Neural cell (in vitro differentiated cells): ENCODE measurements at regions not wholly inside any gene's neighbourhood (a gene's known extent, or its start where the extent isn't known, plus 50 kb on each side); places are given as distances from the start of the nearest gene placed in this dataset.

Experiments
- H2AFZ ChIP-seq: fragments of 200-600, 300-800 bp; sonication (generic), shearing (Covaris generic); 2 replicates; pipeline ENCODE4 v1.6.0; 2014; ENCODE audit warnings: low read depth, mild to moderate bottlenecking, antibody characterized with exemption, low read length, moderate library complexity
- H3F3A ChIP-seq: fragments of 200-600 bp; shearing (Covaris generic); 2 replicates; pipeline ENCODE4 v1.6.1; 2016; ENCODE audit warnings: mild to moderate bottlenecking, moderate library complexity, mixed read lengths, antibody characterized with exemption, low read length; ENCODE audit not compliant: insufficient read depth, poor library complexity, severe bottlenecking
- H3K27ac ChIP-seq: fragments of 200-600, 300-800 bp; sonication (generic), shearing (Covaris generic); 2 replicates; pipeline ENCODE4 v1.5.1; 2014; ENCODE audit warnings: mild to moderate bottlenecking, low read length, moderate library complexity
- H3K27me3 ChIP-seq: fragments of 300-800, 200-600 bp; sonication (generic), shearing (Covaris generic); 2 replicates; pipeline ENCODE4 v1.6.0; 2014; ENCODE audit warnings: mild to moderate bottlenecking, low read depth, low read length, moderate library complexity; ENCODE audit not compliant: insufficient read depth
- H3K36me3 ChIP-seq: fragments of 300-800, 200-600 bp; sonication (generic), shearing (Covaris generic); 2 replicates; pipeline ENCODE4 v1.5.1; 2014; ENCODE audit warnings: mild to moderate bottlenecking, antibody characterized with exemption, low read length, moderate library complexity; ENCODE audit not compliant: insufficient read depth
- H3K4me2 ChIP-seq: fragments of 300-800, 200-600 bp; sonication (generic), shearing (Covaris generic); 2 replicates; pipeline ENCODE4 v1.6.0; 2014; ENCODE audit warnings: mild to moderate bottlenecking, low read length
- H3K4me3 ChIP-seq: fragments of 300-800, 200-600 bp; sonication (generic), shearing (Covaris generic); 2 replicates; pipeline ENCODE4 v1.5.1; 2014; ENCODE audit warnings: mild to moderate bottlenecking, low read length, moderate library complexity
- H3K79me2 ChIP-seq: fragments of 200-600 bp; shearing (Covaris generic); replicated peaks from 2 replicates; pipeline ENCODE4 v1.6.0; 2014; ENCODE audit warnings: mild to moderate bottlenecking, low read length, moderate library complexity; ENCODE audit not compliant: insufficient read depth
- H3K9ac ChIP-seq: fragments of 300-800, 200-600 bp; sonication (generic), shearing (Covaris generic); 2 replicates; pipeline ENCODE4 v1.6.1; 2016; ENCODE audit warnings: mild to moderate bottlenecking, low read length, mixed read lengths
- H3K9me2 ChIP-seq: fragments of 200-600 bp; shearing (Covaris generic); 2 replicates; pipeline ENCODE4 v1.6.1; 2016; ENCODE audit warnings: mild to moderate bottlenecking, low read length, mixed read lengths; ENCODE audit not compliant: insufficient read depth
- H3K9me3 ChIP-seq: fragments of 200-600, 300-800 bp; sonication (generic), shearing (Covaris generic); 2 replicates; pipeline ENCODE4 v1.6.1; 2016; ENCODE audit warnings: mild to moderate bottlenecking, mixed run types, low read length, moderate library complexity, mixed read lengths
- H4K20me1 ChIP-seq: fragments of 200-600 bp; shearing (Covaris generic); 2 replicates; pipeline ENCODE4 v1.6.1; 2016; ENCODE audit warnings: mild to moderate bottlenecking, mixed run types; ENCODE audit not compliant: insufficient read depth
- EP300 ChIP-seq: fragments of 450-650 bp; conservative IDR thresholded peaks from 2 replicates; pipeline ENCODE4 v1.6.1; 2014; ENCODE audit warnings: antibody characterized with exemption, mild to moderate bottlenecking, moderate library complexity; ENCODE audit not compliant: poor library complexity, severe bottlenecking
- EZH2 ChIP-seq: fragments of 200-600, 300-800 bp; shearing (Covaris generic), sonication (generic); IDR thresholded peaks from 2 replicates; pipeline ENCODE4 v1.6.1; 2014; ENCODE audit warnings: antibody characterized with exemption, low read length, borderline replicate concordance, mild to moderate bottlenecking; ENCODE audit not compliant: insufficient read depth, poor library complexity, severe bottlenecking
- MXI1 ChIP-seq: fragments of 450-650 bp; conservative IDR thresholded peaks from 2 replicates; pipeline ENCODE4 v1.6.1; 2014; ENCODE audit warnings: antibody characterized with exemption, mild to moderate bottlenecking; ENCODE audit not compliant: poor library complexity, severe bottlenecking
- POLR2AphosphoS5 ChIP-seq: IDR thresholded peaks from 2 replicates; pipeline ENCODE4 v1.6.1; 2012
- RAD21 ChIP-seq: fragments of 450-650 bp; conservative IDR thresholded peaks from 2 replicates; pipeline ENCODE4 v1.6.1; 2014; ENCODE audit warnings: antibody characterized with exemption, mild to moderate bottlenecking, moderate library complexity
- SMC3 ChIP-seq: fragments of 450-650 bp; conservative IDR thresholded peaks from 2 replicates; pipeline ENCODE4 v1.6.1; 2014; ENCODE audit warnings: antibody characterized with exemption, mild to moderate bottlenecking, moderate library complexity; ENCODE audit not compliant: poor library complexity
- TAF1 ChIP-seq: IDR thresholded peaks from 2 replicates; pipeline ENCODE4 v1.6.1; 2012; ENCODE audit warnings: low read depth
- TF ChIP-seq, protein P1 (sequence below): fragments of 450-650 bp; IDR thresholded peaks from 2 replicates; pipeline ENCODE4 v1.5.1; 2014; ENCODE audit warnings: antibody characterized with exemption, mild to moderate bottlenecking, moderate library complexity; ENCODE audit not compliant: poor library complexity, severe bottlenecking
- TF ChIP-seq, protein P2 (sequence below): IDR thresholded peaks from 2 replicates; pipeline ENCODE4 v1.6.1; 2012; ENCODE audit warnings: borderline replicate concordance

DNA sequence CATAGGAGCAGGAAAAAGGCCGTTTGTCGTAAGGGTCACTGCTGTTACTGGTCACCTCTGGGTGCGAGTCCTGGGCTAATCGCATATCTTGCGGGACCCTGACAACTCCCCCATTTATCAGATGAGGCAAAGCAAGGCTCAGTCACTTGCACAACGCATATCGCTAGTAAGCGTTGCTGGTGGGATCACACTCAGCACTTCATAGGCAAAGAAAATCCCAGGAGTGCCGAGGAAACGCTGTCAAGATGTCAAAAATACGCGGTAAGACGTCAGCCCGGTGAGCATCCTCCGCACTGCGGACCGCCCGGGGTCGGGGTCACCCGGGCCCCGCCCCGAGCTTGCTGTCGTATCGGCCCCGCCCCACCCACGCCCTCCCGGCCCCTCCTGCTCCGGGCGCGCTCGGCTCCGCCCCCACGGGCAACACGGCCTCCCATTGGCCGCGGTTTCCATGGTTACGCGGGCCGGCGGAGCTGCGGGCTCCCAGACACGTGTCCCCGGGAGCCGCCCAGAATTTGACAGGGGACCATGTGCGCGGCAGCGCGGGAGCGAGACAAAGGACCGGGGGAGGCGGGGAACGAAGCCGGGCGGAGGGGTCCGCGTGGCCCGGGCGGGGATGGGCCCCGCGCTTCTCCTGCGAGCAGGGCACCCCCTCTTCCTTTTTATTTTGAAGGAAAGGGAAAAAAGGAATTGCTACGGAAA lies 80.2 kb upstream of the IER5L start:
- Histone ChIP-seq H3K9ac (peak overlapping the region; percentile 25), H3K27me3 (no peaks in the 10 kb centered on the region), H4K20me1 (no peaks in the 10 kb centered on the region), H3K4me2 (no peak overlapping the region), H3K9me3 (no peaks in the 10 kb centered on the region), H3K9me2 (no peaks in the 10 kb centered on the region), H3F3A (no peaks in the 10 kb centered on the region), H3K79me2 (no peaks in the 10 kb centered on the region), H2AFZ (no peak overlapping the region), H3K27ac (no peak overlapping the region), H3K4me3 (peak overlapping the region; percentile 55), H3K36me3 (no peaks in the 10 kb centered on the region)
- TF ChIP-seq EP300 (peak; percentile 25), MXI1 (peak; percentile 88)
- TF ChIP-seq, protein P1, sequence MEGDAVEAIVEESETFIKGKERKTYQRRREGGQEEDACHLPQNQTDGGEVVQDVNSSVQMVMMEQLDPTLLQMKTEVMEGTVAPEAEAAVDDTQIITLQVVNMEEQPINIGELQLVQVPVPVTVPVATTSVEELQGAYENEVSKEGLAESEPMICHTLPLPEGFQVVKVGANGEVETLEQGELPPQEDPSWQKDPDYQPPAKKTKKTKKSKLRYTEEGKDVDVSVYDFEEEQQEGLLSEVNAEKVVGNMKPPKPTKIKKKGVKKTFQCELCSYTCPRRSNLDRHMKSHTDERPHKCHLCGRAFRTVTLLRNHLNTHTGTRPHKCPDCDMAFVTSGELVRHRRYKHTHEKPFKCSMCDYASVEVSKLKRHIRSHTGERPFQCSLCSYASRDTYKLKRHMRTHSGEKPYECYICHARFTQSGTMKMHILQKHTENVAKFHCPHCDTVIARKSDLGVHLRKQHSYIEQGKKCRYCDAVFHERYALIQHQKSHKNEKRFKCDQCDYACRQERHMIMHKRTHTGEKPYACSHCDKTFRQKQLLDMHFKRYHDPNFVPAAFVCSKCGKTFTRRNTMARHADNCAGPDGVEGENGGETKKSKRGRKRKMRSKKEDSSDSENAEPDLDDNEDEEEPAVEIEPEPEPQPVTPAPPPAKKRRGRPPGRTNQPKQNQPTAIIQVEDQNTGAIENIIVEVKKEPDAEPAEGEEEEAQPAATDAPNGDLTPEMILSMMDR = no peak
- TF ChIP-seq, protein P2, sequence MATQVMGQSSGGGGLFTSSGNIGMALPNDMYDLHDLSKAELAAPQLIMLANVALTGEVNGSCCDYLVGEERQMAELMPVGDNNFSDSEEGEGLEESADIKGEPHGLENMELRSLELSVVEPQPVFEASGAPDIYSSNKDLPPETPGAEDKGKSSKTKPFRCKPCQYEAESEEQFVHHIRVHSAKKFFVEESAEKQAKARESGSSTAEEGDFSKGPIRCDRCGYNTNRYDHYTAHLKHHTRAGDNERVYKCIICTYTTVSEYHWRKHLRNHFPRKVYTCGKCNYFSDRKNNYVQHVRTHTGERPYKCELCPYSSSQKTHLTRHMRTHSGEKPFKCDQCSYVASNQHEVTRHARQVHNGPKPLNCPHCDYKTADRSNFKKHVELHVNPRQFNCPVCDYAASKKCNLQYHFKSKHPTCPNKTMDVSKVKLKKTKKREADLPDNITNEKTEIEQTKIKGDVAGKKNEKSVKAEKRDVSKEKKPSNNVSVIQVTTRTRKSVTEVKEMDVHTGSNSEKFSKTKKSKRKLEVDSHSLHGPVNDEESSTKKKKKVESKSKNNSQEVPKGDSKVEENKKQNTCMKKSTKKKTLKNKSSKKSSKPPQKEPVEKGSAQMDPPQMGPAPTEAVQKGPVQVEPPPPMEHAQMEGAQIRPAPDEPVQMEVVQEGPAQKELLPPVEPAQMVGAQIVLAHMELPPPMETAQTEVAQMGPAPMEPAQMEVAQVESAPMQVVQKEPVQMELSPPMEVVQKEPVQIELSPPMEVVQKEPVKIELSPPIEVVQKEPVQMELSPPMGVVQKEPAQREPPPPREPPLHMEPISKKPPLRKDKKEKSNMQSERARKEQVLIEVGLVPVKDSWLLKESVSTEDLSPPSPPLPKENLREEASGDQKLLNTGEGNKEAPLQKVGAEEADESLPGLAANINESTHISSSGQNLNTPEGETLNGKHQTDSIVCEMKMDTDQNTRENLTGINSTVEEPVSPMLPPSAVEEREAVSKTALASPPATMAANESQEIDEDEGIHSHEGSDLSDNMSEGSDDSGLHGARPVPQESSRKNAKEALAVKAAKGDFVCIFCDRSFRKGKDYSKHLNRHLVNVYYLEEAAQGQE = peak; percentile 39

DNA sequence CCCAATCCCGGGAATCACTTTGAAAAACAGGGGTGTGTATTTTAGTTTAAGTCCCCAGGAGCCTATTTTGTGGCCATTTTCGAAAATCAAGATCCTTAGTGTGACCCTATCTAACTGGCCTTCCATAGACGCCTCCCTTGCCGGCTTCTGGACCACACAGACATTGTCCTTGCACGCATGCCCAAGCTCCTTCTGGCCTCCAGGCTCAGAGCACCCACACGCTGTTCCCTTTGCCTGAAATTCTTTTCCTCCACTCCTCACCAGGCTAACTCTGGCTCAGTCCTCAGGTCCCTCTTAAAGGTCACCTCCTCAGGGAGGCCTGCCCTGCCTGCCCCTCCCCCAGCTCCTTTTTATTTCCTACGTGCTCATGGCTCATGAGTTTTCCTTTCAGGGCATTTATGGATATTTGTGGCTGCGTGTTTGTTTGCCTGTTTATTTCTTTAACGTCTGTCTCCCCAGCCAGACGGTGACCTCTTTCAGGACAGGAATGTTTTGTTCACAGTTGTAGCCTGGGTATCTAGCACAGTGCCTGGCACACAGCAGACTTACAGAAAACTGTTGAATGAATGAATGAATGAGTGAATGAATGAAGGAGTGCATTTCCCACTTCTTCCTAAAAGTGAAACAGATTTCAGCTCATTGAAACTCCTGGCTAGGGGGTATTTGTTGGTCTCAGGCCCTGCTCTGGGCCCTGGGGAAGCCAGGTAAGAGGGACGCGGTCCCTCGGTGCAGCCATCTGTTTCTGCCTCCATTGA lies 79.1 kb upstream of the IER5L start:
- no peaks in the 10 kb centered on the region for H3K27me3 ChIP-seq
- TF ChIP-seq POLR2AphosphoS5 (no peak), EP300 (no peak), SMC3 (no peak), RAD21 (no peak), EZH2 (no peak), TAF1 (no peak), MXI1 (no peak)
- TF ChIP-seq, protein P1 = no peak
- TF ChIP-seq, protein P2 = no peak
- H3K9me2 ChIP-seq = no peaks in the 10 kb centered on the region
- H3K79me2 ChIP-seq = no peaks in the 10 kb centered on the region
- no peaks in the 10 kb centered on the region for H4K20me1 ChIP-seq
- no peaks in the 10 kb centered on the region for H3K36me3 ChIP-seq
- no peak overlapping the region for H3K4me2 ChIP-seq
- no peaks in the 10 kb centered on the region for H3K9me3 ChIP-seq
- H2AFZ ChIP-seq = no peak overlapping the region
- H3K4me3 ChIP-seq = no peak overlapping the region
- no peak overlapping the region for H3K27ac ChIP-seq
- H3K9ac ChIP-seq = no peak overlapping the region
- H3F3A ChIP-seq = no peaks in the 10 kb centered on the region
